ENCODE measurements at regions not wholly inside any gene's neighbourhood (a gene's known extent, or its start where the extent isn't known, plus 50 kb on each side); places are given as distances from the start of the nearest gene placed in this dataset.

- no peak for DNase-seq
Measured at GRCh38 chr22:22999523-22999922, 70.8 kb upstream of the GNAZ start.

- DNase-seq, result no peak
Measured at GRCh38 chr22:23000657-23001347, 69.5 kb upstream of the GNAZ start.

GRCh38 chr22:23001463-23001862 lies 68.9 kb upstream of the GNAZ start:
- no peak for DNase-seq

GRCh38 chr22:23002612-23003180 lies 67.6 kb upstream of the GNAZ start:
- DNase-seq, result no peak

- DNase-seq, result no peak
Measured at GRCh38 chr22:23007823-23008222, 62.5 kb upstream of the GNAZ start.

- no peak for DNase-seq
Measured at GRCh38 chr22:23008896-23009295, 61.4 kb upstream of the GNAZ start.

Data from fibroblast of skin of abdomen (primary cell).